GM12865 (cell line): ENCODE measurements at regions not wholly inside any gene's neighbourhood (a gene's known extent, or its start where the extent isn't known, plus 50 kb on each side); places are given as distances from the start of the nearest gene placed in this dataset.

Experiments used
- DNase-seq: peaks from one replicate; pipeline ENCODE4 v3.0.0; 2010; ENCODE audit warnings: low read depth
- H3K4me3 ChIP-seq: 2 replicates; pipeline ENCODE4 v1.5.1; 2011; ENCODE audit warnings: mild to moderate bottlenecking, low read depth, low read length, control low read depth
- TF ChIP-seq, protein P1 (sequence below): IDR thresholded peaks from 2 replicates; pipeline ENCODE4 v1.5.1; 2011; ENCODE audit warnings: low read length, control low read depth, low read depth, inconsistent platforms; ENCODE audit not compliant: insufficient read depth; ENCODE audit errors: missing control alignments

DNA sequence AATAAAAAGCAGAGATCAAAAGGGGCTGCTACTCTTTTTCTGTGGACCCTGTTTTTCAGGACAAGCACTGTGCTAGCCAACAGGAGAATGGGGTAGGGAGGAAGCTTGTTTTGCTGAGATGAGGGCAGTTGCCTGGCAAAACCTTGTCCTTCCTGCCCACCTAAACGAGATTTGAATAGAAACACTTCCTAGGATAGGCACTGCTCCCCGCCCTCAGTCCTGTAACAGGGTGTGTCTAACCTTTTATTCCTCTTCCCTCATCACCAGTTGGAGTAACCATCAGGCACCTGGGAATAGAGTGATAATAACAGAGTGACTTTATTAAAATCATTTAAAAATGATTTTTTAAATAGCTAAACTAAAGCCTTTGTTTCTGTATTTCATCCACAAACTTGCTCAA is 368.8 kb downstream of the LNPK start:
- no peak for DNase-seq
- H3K4me3 ChIP-seq, result no peak overlapping the region
- TF ChIP-seq, protein P1, sequence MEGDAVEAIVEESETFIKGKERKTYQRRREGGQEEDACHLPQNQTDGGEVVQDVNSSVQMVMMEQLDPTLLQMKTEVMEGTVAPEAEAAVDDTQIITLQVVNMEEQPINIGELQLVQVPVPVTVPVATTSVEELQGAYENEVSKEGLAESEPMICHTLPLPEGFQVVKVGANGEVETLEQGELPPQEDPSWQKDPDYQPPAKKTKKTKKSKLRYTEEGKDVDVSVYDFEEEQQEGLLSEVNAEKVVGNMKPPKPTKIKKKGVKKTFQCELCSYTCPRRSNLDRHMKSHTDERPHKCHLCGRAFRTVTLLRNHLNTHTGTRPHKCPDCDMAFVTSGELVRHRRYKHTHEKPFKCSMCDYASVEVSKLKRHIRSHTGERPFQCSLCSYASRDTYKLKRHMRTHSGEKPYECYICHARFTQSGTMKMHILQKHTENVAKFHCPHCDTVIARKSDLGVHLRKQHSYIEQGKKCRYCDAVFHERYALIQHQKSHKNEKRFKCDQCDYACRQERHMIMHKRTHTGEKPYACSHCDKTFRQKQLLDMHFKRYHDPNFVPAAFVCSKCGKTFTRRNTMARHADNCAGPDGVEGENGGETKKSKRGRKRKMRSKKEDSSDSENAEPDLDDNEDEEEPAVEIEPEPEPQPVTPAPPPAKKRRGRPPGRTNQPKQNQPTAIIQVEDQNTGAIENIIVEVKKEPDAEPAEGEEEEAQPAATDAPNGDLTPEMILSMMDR, result no peak

- TF ChIP-seq, protein P1, result no peak
- no peak overlapping the region for H3K4me3 ChIP-seq
- no peak for DNase-seq
Measured at GRCh38 chr2:175631245-175631623, 370.8 kb downstream of the LNPK start.

- TF ChIP-seq, protein P1, result no peak
- no peak overlapping the region for H3K4me3 ChIP-seq
- no peak for DNase-seq
Measured at GRCh38 chr2:175630280-175631244, 371.5 kb downstream of the LNPK start.

DNA sequence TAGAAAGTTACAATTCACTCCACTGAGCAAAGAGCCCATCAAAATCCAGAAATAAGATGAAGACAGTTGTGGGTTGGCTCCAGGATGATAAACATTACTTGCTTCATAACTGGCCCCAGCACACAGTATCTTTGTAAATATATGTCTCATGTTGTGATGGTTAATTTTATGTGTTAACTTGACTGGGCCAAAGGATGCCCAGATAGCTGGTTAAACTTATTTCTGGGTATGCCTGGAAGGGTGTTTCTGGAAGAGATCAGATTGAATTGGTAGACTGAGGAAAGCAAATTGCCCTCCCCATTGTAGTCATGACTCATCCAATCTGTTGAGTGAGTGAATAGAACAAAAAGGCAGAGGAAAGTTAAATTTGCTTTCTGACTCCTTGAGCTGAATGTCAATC is 373.8 kb downstream of the LNPK start:
- TF ChIP-seq, protein P1, result no peak
- H3K4me3 ChIP-seq, result no peak overlapping the region
- no peak for DNase-seq

DNA sequence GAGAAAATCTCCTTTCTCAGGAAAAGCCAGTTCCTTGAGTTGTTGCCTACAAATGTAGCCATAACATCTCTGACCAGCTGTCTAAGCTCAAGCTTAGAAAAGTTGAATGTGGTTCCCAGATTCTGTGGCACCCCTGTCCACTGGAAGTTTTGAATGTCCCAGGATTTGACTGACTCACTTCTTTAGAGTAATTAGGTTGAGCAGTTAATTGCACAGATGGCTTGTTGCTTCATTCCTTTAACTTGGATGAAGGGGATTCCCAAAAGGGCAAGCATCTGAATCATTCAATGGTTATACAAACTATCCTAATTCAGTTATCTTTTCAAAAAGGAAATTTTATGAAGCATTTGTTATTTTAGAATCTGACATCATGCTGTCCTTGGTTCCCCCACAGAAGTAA is 374.7 kb downstream of the LNPK start:
- DNase-seq, result no peak
- TF ChIP-seq, protein P1, result no peak
- H3K4me3 ChIP-seq, result no peak overlapping the region

- no peak overlapping the region for H3K4me3 ChIP-seq
- TF ChIP-seq, protein P1, result no peak
- no peak for DNase-seq
Measured at GRCh38 chr2:175626796-175627195, 375.3 kb downstream of the LNPK start.
